Activated T-helper 9 cell treated with anti-CD3 and anti-CD28 coated beads, Interleukin-2, amount 50 U/mL, for 16 hours (primary cell): ENCODE measurements at regions not wholly inside any gene's neighbourhood (a gene's known extent, or its start where the extent isn't known, plus 50 kb on each side); places are given as distances from the start of the nearest gene placed in this dataset.

Source experiments
- DNase-seq: peaks from one replicate; pipeline ENCODE4 v3.0.0-alpha.2; 2020; ENCODE audit warnings: low read depth

- DNase-seq: no peak
Observed at GRCh38 chr5:116848954-116849581, 274.4 kb upstream of the SEMA6A start.

GRCh38 chr5:116847960-116848359 is 273.3 kb upstream of the SEMA6A start:
- no peak for DNase-seq

GRCh38 chr5:116844015-116844414 is 269.4 kb upstream of the SEMA6A start:
- no peak for DNase-seq

GRCh38 chr5:116842514-116842961 is 267.9 kb upstream of the SEMA6A start:
- no peak for DNase-seq

GRCh38 chr5:116841734-116842133 is 267.1 kb upstream of the SEMA6A start:
- no peak for DNase-seq

- DNase-seq: no peak
Observed at GRCh38 chr5:116838011-116838536, 263.5 kb upstream of the SEMA6A start.

- no peak for DNase-seq
Observed at GRCh38 chr5:116834796-116835515, 260.3 kb upstream of the SEMA6A start.

DNA sequence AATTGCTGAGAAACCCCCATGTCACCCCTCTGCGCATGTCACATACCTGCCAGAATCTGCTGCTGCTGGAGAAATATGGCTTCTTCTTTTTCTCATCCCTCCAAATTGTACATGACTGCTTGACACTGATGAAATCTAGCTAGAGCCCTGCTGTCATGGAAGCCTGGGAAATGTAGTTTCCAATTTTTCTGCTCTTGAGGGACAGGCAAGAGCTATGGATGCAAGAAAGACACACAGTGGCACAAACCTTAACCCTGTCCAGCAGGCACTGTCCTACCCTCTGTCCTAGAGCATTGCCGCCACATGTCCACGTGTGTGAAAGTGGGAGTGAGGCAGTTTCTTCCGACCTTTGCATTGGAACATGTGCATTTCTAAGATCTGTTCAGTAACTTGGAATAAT is 255.5 kb upstream of the SEMA6A start:
- DNase-seq: no peak

DNA sequence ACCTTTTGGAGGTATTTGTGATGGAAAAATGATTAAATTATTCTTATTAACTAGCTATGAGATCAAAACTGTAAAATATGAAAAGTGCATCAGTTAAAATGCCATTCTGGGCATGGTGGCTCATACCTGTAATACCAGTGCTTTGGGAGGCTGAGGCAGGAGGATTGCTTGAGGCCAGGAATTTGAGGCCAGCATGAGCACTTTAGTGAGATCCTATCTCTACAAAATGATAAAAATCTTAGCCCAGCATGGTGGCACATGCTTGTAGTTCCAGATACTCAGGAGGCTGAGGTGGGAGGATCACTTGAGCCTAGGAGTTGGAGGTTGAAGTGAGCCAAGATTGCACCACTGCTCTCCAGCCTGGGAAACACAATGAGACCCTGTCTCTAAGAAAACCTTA is 252.5 kb upstream of the SEMA6A start:
- no peak for DNase-seq

DNA sequence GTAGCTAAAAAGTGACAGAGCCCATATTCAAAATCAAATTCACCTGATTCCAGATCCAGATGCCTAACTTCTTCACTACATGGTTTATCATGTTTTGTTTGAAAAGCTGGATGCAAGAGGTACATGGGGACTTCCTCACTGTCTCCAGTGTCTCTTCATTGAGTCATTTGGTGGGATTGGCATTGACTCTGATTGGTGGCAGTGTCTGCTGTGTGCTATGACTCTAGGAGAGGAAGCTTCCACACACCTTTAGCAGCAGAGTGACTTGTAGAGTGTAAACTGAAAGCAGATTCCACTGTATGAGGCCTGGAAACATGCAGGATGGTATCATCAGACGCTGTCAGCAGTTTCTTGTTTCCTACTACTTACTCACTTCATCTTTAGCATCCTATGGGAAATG is 250.9 kb upstream of the SEMA6A start:
- no peak for DNase-seq

- no peak for DNase-seq
Observed at GRCh38 chr5:116824751-116825438, 250.3 kb upstream of the SEMA6A start.

- DNase-seq: no peak
Observed at GRCh38 chr5:116814626-116815385, 240.2 kb upstream of the SEMA6A start.

DNA sequence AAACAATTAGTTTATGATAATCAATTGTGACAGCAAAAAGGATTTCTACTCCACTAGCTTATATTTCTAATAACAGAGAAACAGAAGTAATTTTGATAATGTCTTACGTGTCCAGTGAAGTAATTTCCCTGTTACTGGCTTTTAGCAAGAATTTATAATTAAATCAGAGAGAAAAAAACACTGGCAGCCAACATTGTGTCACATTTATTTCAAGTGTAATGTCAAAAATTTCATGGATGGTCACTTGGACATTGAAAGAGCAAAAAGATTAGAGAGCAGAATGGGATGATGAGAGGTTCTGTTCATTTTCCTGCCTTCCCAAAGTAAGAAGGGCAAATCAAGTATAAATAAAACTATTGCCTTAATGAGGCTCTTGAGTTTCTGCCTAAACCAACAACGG is 239.3 kb upstream of the SEMA6A start:
- no peak for DNase-seq

GRCh38 chr5:116813356-116813755 is 238.7 kb upstream of the SEMA6A start:
- DNase-seq: no peak

DNA sequence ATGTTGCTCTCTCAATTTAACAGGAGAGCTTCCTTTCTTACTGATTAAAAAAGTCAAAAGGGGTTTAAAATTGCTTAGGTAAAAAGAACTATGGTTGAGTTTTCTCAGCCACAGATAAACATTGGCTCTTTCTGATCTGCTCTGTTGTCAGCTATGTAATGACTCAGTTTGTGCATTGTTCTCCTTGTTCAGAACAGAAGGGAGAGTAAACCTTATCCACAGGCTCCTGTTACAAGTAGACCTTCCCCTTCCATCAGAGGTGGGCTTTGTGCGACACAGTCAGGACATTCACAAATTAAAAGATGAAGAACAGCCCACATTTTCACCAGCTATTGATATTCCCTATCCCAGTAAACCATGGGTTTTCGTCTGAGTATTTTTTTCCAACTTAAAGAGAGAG is 236.3 kb upstream of the SEMA6A start:
- no peak for DNase-seq

- no peak for DNase-seq
Observed at GRCh38 chr5:116806836-116807235, 232.2 kb upstream of the SEMA6A start.

- DNase-seq: no peak
Observed at GRCh38 chr5:116799401-116799800, 224.8 kb upstream of the SEMA6A start.

GRCh38 chr5:116795189-116795588 is 220.6 kb upstream of the SEMA6A start:
- no peak for DNase-seq

GRCh38 chr5:116789522-116789921 is 214.9 kb upstream of the SEMA6A start:
- no peak for DNase-seq

DNA sequence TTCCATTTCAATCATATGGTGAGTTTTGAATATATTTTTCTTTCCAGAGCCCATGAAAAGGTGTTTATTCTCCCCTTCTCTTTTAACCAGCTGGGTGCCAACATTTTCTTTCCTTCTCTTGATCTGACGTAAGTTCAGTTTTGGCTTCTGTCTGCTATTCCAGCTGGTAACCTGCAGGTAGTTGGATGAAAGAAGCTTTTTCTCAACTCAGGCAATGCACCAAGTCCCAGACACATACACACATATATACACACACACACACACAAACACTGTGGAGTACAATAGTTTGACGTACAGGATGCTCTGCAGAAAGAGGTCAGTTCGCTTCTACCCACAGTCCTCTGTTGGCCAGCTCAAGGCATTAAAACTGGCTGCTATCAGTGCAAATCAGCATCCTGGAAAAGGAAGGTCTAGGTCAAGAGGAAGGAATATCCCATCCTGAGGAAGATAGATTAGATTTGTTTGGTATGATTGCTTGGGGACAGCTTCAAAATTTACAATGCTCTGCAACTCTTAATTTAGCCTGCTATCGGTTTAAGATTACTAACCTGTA is 214.3 kb upstream of the SEMA6A start:
- no peak for DNase-seq

- no peak for DNase-seq
Observed at GRCh38 chr5:116787570-116787969, 212.9 kb upstream of the SEMA6A start.

DNA sequence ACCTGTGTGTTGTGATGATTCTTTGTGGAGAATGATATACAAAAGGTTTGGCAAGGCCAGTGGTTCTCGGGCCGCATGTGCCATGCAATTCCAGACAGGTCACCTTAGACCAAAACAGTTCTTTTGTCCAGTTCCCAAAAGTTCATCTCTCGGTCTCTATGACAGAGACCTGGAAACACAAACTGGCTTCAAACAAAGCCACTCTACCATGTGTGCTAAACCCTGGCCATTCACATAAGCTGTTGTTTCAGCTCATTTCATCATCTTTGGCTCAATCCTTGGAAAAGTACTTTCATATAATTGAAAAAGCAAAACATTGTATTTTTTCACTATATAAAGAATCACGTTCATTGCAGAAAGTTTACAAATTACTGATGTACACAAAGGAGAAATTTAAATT is 210.5 kb upstream of the SEMA6A start:
- DNase-seq: no peak
